G401 (cell line): ENCODE measurements at regions not wholly inside any gene's neighbourhood (a gene's known extent, or its start where the extent isn't known, plus 50 kb on each side); places are given as distances from the start of the nearest gene placed in this dataset.
A peak's percentile ranks its signal among the peaks of the same experiment; 100 is the strongest.

Experiments used
- DNase-seq: peaks from one replicate; pipeline ENCODE4 v3.0.0-alpha.2; 2015; ENCODE audit warnings: low spot score
- in situ Hi-C: cut with HindIII; loops from 2 replicates; pipeline ENCODE4 v1.10.0; 2016; ENCODE audit warnings: low sequenced_read_pairs, mixed read lengths

DNA sequence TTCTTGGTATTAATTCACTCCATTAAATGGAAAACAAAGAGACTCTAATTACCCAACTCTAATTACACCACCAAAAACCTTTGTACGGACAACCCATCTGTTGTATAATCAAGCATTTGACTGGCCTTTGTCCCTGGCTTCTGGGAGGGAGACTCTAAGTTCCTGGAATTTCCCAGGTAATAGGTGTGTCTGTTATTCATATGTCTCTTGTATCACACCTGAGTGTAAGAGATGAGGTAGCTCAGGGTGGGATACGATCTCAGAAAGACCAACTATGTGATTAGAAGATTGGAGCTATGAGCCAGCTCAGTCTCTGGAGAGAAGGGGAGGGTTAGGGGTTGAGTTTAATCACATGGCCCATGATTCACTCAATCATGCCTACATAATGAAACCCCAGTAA, 94.7 kb upstream of the PLXNC1 start:
- in situ Hi-C loops = no loop called here
- no peak for DNase-seq

DNA sequence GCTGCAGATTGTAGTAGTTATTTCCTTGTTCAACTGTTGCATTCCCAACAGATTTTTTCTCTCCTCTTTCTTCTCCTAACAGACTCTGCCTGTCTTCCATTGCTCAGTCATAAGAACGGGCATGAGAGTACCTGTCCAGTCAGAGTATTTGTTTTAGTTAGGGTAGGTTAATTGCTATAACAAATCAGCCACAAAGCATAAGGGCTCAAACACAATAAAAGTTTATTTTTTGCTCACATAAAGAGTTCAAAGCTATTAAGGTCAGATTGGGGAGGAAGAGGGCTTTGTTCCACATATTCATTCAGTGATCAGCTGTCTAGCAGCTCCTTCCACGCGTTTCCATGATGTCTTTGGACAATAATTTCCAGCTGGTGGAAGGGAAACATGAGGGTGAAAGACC, 92.8 kb upstream of the PLXNC1 start:
- DNase-seq = no peak
- in situ Hi-C loops = no loop called here

DNA sequence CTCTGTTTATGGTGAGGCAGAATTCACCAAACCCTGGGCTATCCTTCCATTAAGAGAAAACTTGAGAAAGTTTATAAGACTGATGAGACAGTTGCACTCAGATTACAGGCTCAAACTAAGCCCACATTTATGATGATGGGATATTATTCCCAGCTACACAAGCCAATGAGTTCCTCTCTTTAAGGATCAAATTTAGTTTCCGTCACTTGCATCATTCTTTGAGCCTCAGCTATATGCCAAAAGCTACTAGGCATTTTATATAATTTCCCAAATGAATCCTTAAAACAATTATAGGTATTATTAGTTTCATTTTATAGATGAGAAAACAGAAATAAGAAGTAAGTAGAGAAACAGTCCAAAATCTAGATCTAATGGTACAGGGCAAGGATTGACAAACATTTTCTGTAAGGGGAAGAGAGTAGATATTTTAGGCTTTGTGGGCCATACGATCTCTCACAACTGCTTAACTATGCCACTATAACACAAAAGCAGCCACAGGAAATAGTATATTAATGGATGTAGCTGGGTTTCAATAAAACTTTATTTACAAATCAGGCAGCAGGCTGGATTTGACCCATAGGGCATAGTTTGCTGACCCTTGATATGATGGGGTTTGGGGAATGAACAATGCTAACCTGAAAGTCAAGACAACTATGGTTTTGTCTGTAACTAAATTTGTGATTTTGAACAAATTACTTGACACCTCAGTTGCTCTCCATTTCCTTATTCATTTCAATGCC, 91.8 kb upstream of the PLXNC1 start:
- in situ Hi-C loops = no loop called here
- no peak for DNase-seq

DNA sequence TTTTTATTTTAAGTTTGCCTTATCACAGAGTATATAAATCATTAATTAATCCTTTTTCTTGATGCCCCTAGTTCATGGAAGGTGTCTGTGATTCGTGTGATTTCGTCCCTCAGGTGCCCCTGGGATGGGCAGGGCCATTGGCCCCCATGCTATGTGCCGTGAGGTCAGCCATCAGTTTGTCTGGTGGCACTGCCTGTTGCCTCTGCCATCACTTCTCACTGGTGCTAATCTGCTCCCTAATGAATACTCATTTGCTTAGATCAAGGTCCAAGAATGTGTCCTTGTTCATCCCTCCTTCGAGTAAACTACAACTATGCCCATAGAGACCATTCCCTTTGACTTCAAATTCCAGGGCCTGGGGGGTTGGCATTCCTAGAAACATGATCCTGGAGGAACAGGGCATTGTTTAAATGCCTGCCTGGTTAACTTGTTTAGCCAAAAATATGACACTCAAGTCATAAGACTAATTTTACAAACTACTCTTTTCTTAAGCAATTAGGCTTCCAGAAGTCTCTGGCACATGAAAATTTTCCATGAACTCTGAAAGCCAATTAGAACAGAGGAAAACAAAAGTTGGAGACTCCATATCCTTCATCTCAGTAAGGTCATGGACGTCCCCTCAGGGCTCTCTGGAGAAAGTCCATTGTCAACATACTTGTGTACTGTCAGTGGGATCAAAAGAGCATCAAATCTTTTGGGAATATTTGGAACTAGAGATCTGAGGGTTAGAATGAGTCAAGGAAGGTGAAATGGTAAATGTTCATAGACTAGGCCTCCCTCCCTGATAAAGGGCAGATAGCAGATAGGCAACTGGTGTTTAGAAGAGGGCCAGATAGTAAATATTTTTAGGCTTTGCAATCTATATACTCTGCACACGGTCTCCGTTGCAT, 90.9 kb upstream of the PLXNC1 start:
- no peak for DNase-seq
- in situ Hi-C loops = no loop called here

DNA sequence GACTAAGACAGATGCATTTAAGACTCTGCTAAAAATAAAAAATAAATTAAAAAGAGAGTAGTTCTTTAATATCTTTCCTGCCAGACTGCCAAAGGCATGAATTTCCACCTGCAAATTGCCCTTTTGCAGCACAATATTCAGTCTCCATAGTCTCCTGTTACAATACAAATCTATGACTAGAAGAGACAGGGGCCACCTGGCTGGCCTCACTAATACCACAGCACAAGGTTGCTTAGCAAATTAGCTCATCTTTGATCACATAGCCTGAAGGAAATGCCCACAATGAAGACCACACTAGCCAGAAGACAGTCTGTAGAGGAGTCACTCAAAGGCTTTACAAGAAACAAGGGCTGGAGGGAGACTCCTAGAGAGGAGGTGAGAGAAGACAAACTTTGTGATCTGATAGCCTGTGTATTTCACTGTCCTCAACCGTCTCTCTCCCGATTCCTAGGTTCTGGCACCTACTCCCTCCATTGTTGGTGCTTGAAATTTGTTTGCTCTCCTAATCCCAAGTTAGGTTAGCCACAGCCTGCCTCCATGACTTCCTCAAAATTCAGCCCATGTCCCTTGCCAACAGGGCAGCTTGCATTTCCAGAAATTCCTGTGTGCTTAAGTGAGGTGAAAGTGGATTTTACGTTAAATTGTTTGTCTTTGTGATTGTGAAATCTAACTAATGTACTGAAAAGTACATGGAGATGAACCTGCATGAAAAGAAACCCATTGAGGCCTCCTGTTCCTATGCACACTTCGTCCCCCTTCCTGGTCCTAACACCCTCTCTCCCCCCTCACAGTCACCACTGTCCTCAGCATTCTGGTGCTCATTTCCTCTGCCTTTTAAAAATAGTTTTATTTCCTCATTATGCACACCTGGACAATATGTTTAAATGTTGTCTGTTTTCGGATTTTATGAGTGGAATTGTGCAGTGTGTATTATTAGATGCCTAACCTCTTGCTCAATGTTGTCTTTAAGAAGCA, 88.7 kb upstream of the PLXNC1 start:
- DNase-seq = no peak
- in situ Hi-C loops = no loop called here

DNA sequence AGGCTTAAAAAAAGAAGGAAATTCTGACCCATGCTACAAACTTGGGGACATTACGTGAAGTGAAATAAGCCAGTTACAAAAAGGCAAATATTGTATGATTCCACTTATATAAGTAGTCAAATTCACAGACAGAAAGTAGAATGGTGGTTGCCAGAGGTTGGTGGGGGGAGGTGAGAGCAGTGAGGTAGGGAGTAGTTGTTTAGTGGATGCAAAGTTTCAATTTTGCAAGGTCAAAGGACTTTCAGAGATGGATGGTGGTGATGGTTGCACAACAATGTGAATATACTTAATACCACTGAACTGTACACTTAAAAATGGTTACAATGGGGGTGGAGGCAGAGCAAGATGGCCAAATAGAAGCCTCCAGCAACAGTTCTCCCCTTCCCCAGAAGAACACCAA, 86.2 kb upstream of the PLXNC1 start:
- DNase-seq = no peak
- in situ Hi-C loops = no loop called here

DNA sequence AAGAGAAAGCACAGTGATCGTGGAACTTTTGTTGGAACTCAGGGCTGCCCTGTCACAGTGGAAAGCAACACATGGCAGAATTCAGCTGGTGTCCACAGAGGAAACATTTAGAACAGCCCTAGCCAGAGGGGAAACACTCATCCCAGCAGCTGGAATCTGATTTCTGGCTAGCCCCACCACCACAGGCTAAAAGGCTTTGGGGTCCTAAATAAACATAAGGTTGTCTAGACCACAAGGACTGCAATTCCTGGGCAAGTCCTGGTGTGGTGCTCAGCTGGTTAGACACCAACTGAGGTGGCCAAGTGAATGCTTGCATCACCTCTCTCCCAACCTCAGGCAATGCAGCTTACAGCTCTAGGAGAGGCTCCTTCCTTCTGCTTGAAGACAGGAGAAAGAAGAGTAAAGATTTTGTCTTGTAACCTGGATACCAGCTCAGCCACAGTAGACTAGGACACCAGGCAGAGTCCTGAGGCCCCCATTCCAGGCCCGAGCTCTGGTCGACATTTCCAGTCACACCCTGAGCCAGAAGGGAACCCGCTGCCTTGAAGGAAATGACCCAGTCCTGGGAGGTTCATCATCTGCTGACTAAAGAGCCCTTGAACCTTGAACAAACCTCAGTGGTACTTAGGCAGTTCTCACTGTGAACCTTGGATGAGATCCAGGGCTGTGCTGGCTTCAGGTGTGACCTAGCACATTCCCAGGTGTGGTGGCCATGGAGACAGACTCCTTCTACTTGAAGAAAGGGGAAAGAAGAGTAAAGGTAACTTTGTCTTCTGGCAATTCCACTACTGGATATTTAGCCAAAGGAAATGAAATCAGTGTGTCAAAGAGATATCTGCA, 85.4 kb upstream of the PLXNC1 start:
- in situ Hi-C loops = no loop called here
- no peak for DNase-seq

DNA sequence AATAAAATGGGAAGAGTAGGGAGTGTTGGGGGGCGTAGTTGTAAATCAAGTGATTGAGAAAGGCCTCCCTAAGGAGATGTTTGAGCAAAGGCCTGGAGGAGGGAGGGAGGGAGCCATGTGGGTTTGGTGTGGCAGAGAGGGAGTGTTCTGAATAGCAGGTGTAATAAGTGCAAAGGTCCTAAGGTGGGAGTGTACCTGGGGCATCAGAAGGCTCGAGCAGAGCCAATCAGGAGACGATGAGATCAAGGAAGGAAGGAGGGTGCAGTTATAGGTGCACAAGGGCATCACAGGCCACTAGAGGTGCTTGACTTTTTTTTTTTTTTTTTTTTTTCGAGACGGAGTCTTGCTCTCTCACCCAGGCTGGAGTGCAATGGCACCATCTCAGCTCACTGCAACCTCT, 77.9 kb upstream of the PLXNC1 start:
- DNase-seq = no peak
- in situ Hi-C loops = no loop called here

DNA sequence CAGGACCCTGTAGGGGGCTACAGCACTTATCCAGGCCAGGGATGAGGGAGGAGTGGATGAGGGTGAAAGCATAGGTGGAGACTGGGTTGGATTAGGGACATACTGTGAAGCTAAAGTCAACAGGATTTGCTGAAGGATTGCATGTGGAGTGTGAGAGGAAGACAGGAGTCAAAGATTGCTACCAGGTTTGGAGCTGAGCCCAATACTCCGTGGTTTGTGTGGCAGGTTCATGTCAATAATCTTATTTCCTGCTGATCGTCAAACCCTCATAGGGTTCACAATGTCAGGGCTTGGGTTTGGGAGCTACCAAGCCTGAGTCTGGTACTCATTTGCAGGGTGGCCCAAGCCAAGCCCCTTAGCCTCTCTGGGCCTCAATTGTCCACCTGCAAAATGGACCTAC, 77.1 kb upstream of the PLXNC1 start:
- in situ Hi-C loops = no loop called here

DNA sequence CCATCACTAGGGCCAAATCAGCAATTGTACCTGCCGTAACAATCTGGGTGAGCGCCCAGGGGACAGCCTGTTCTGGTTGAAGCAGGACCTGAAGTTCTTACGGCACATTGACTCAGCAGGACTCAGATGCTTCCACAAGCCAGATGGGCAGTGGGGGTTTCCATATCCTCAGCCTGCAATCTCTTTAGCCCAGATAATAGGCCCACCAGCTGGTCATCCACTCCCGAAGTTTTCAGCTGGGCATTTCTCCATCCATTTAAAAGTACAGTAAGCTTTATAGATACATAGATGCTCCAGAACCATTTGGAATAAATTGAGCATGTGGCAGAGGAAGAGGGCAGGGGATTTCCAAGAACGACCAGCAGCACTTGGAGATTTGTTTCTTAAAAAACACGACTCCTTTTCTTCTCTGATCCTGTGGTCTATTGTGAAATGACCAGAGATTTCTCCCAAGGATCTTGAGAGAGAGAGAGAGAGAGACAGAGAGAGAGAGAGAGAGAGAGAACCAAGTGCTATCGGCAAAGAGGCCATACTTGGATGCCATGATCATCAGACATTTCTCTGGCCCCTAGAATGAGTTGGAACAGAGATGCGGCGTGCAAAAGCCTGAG, 74.8 kb upstream of the PLXNC1 start:
- in situ Hi-C loops = no loop called here
- DNase-seq = peak; percentile 96

More for the DNA sequence above, 77.1 kb upstream of the PLXNC1 start:
- DNase-seq = no peak

DNA sequence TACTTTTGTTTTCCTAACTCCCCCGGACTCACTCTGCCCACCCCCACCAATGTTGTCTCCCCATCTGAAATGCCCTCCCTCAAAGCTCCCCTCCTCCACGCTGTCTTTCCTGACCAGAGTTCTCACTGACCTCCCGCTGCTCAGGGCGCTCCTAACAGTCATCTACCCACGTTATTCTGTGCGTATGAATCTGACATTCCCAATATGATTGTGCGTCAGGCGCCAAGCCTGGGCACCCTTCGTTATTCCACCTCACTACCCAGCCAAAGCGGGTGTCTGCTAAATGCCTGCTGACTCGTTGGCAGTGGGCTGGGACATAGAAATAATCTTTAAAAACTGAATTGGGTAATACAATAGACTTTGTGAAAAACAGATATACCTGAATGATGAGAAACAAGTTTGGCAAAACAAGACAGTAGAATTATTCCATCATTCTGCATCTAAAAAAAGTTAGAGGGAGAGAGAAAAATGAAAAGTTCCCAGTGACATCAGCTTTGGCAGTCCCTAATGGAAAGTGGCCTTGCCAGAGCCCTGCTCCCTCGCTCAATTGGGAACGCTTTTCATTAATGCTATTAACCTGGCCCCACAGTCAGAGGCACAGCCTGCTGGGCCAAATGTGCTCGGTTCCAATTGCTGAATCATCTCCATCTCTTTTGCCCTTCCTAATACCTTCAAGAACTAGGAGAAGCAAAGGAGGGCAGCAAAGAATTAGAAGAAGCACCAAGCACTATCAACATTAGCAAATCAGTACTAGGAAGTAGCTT, 74.0 kb upstream of the PLXNC1 start:
- DNase-seq = peak; percentile 91

DNA sequence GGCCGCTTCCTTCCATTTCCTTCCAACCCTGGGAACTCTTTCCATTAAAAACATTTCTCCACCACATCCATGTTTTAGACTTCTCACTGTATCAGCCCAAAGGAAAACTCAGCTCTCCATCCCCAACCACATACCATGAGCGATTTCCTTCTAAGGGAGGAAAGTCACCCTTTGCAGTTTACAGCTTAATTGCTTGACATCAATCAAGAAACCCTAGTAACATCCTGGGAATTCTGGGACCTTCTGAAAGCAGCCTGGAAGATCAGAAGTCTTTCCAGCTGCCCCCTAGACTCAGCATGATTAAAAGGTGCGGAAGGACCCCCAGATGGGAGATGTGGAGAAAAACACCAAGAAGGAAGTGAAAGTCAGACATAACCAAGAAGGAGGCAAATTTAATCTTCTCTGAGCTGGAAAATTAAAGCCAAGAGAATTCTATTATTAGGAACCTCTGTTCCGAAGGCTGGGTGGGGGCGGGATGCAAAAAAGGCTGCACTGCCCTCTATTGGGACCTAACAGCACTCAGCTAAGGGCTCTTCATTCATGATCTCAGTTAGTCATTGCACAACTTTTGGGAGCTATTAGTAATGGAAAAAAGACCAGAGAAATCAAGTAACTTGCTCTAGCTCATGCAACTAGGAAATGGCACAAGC, 73.3 kb upstream of the PLXNC1 start:
- in situ Hi-C loops = no loop called here
- peak; percentile 53 for DNase-seq

More for the DNA sequence above, 74.0 kb upstream of the PLXNC1 start:
- in situ Hi-C loops = no loop called here

DNA sequence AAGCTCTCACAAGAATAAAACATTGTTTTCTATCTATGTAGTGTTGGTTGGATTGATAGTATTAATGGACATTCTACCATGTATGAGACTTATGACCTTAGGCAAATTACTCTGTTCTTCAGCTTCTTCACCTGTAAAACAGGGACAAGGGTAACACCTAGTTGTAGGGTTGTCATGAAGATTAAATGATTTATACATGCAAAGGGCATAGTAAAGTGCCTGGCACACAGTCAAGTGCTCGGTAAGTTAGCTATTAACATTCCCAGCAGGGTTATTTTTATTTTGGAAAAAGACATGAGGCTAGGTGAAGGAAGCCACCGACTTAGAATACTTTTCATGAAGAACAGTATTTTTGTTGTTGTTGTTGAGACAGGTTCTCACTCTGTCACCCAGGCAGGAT, 71.2 kb upstream of the PLXNC1 start:
- in situ Hi-C loops = no loop called here
- DNase-seq = no peak

DNA sequence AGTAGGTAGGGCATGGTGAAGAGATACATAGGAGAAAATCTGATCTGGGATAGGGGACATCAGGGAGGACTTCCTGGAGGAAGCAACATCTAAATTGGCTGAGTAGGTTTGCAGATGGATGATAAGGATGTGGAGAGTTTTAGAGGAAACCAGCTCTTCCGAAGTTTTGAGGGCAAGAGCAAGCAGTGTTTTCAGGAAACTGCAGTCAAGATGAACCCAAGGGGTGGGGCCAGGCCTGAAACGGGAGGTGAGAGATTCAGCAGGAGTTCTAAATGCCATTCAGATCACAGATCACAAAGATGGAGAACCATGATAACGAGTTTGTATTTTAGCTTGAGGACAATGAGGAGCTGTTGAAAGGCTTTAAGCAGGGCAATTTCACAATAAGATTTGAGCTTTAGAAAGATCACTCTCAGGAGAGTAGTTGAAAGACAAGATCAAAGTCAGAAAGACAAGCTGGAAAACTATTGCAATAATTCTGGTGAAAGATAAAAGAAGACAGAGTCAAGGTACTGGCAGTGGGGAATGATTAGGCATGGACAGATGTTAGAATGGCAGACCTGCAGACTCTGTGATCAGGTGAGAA, 70.1 kb upstream of the PLXNC1 start:
- in situ Hi-C loops = no loop called here
- DNase-seq = no peak

DNA sequence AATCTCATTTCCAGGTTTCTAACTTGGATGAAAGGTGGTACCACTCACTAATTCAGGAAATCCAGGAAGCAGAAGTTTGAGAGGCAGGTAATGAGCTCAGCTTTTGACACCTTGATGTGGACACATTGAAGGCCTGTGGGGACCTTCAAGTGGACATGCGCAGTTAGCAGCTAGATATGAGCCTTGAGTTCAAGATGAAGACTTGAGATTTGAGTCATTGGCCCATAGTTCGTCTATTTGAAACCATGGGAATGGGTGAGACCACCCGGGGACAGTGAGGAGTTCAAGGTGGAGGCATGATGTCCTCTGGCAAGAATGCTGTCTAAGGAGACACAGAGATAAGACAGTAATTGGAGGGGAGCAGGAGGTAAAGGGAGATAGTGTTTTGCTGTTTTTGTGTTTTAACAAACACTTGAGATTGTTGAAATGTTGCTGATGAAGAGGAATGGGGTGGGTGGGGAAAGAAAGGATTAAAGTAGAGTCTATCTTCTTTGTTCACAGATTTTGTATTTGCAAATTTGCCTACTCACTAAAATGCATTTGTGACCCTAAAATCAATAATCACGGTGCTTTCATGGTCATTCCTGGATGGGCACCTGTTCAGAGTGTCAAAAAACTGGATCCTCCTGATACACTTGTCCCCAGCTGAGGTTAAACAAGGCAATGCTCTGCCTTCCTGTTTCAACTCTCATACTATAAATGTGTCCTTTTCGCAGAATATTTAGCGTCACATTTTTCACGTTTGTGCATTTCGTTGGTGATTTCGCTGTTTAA, 69.5 kb upstream of the PLXNC1 start:
- in situ Hi-C loops = no loop called here

More for the DNA sequence above, 69.5 kb upstream of the PLXNC1 start:
- DNase-seq = no peak
